ENCODE measurements at regions not wholly inside any gene's neighbourhood (a gene's known extent, or its start where the extent isn't known, plus 50 kb on each side); places are given as distances from the start of the nearest gene placed in this dataset.

DNA sequence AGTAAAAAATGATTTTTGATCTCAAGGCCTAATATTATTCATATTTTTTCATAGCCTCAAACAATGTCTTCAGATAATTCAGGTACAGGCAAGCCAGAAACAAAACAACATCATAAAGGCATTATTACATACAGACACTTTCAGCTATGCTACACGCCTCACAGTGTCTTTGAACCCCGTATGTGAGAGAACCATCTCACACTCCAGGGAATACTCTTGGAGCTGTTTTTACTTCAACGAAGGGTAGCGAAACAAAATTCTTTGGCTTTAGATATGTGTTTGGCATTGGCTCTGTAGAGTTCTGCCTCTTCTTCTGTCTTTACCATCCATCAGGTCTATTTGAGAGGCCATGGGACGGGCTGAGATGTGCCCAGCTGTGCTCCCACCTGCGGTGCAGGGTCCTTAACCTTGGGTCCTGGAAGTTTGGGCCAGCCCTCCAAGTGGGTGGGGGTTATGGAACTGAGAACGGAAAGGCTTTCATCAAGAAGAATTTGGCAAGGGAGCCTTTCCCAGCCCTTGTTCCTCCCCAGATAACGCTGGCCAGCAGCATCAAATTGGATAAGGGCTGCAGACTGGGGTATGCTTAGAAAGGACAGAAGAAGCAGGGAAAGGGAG, 276.9 kb downstream of the TCF7L2 start:
- TF ChIP-seq, protein P1, sequence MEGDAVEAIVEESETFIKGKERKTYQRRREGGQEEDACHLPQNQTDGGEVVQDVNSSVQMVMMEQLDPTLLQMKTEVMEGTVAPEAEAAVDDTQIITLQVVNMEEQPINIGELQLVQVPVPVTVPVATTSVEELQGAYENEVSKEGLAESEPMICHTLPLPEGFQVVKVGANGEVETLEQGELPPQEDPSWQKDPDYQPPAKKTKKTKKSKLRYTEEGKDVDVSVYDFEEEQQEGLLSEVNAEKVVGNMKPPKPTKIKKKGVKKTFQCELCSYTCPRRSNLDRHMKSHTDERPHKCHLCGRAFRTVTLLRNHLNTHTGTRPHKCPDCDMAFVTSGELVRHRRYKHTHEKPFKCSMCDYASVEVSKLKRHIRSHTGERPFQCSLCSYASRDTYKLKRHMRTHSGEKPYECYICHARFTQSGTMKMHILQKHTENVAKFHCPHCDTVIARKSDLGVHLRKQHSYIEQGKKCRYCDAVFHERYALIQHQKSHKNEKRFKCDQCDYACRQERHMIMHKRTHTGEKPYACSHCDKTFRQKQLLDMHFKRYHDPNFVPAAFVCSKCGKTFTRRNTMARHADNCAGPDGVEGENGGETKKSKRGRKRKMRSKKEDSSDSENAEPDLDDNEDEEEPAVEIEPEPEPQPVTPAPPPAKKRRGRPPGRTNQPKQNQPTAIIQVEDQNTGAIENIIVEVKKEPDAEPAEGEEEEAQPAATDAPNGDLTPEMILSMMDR (IDR thresholded peaks at IDR 0.05; ENCODE audit: low read depth, low read length) = no peak
- no peak for DNase-seq
- no peak overlapping the region for H3K27ac ChIP-seq
- H3K27me3 ChIP-seq (ENCODE audit: insufficient read depth, low read depth, severe bottlenecking) = no peaks in the 10 kb centered on the region
- no peaks in the 10 kb centered on the region for H3K9me3 ChIP-seq (ENCODE audit: severe bottlenecking)
- H3K4me3 ChIP-seq (ENCODE audit: low read depth, low read length) = no peak overlapping the region
- no peaks in the 10 kb centered on the region for H3K36me3 ChIP-seq

DNA sequence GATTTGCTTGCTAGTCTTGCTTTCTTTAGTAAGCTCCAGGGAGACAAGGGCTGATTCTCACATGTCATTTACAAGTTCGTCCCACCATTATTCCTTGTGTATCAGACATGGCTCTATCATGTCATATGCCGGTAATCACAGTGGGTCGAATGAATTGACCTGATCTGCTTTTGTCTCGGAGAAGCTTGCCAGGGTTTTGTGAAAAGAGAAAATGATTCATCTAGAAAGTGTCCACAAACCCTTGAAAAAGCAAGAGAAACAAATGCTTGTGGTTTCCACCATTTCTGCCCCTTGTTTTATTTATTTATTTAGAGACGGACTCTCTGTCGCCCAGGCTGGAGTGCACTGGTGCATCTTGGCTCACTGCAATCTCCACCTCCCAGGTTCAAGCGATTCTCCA, 278.5 kb downstream of the TCF7L2 start:
- H3K27ac ChIP-seq = no peak overlapping the region
- no peak overlapping the region for H3K4me3 ChIP-seq (ENCODE audit: low read depth, low read length)
- H3K9me3 ChIP-seq (ENCODE audit: severe bottlenecking) = no peaks in the 10 kb centered on the region
- TF ChIP-seq, protein P1 (IDR thresholded peaks at IDR 0.05; ENCODE audit: low read depth, low read length) = no peak
- no peaks in the 10 kb centered on the region for H3K27me3 ChIP-seq (ENCODE audit: insufficient read depth, low read depth, severe bottlenecking)
- H3K36me3 ChIP-seq = no peaks in the 10 kb centered on the region
- no peak for DNase-seq

DNA sequence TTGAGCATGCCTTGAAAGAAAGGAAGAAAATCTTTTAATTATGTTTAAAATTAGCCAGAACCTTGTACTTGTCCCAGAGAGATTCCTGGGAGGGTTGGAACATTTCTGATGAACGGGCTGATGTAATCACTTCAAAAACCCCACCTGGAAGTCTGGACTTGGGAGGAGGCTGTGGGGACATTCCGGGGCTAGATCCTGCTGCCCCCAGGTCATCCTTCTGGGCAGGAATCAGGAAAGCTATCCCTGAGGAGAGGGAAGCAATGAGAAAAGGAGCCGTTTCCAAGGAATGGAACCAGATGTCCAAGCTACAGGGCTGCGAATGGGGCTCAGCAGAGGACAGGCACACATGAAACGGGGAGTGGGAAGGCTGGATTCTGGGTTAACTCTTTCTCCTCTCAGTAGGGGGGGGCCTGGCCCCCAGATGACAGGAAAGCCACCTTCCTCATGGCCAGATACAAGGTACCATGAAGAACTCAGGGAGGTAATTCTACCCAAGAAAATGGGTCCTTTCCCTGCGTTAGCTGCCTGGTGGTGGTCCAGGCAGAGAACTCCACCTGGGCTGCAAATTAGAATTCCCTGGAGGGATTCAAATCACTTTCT, 280.1 kb downstream of the TCF7L2 start:
- Histone ChIP-seq H3K9me3 (ENCODE audit: severe bottlenecking) (no peaks in the 10 kb centered on the region), H3K36me3 (no peaks in the 10 kb centered on the region), H3K4me3 (ENCODE audit: low read depth, low read length) (no peak overlapping the region), H3K27ac (no peak overlapping the region), H3K27me3 (ENCODE audit: insufficient read depth, low read depth, severe bottlenecking) (no peaks in the 10 kb centered on the region)
- DNase-seq = no peak
- TF ChIP-seq, protein P1 (IDR thresholded peaks at IDR 0.05; ENCODE audit: low read depth, low read length) = no peak

DNA sequence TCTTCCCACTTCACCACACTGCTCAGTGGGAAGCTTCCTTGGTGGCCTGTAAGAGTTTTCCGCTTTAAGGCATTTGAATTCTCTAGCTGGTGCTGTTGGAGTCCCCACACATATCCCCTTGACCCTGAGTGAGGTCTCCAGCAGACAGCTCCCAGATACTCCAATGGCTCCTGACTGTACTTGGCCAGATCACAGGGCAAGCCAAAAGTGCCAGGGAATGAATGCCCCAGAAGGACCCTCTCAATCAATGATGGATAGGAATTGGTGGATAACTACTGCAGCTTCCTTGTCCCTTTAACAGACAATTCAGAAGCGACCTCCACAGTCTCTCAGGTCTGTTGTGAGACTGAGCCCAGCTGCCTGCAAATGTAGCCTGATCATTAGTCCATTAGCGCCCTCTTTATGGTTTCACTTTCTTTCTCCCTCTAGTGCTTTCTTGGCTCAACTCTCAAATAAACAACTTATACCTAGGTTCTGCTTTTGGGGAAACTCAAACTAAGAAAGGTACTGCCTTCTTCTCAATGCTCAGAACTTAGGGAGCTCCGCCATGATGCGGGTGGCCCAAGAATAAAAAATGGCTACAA, 283.0 kb downstream of the TCF7L2 start:
- Histone ChIP-seq H3K4me3 (ENCODE audit: low read depth, low read length) (no peak overlapping the region), H3K27me3 (ENCODE audit: insufficient read depth, low read depth, severe bottlenecking) (no peaks in the 10 kb centered on the region), H3K27ac (no peak overlapping the region), H3K9me3 (ENCODE audit: severe bottlenecking) (no peaks in the 10 kb centered on the region), H3K36me3 (no peaks in the 10 kb centered on the region)
- DNase-seq = no peak
- TF ChIP-seq, protein P1 (IDR thresholded peaks at IDR 0.05; ENCODE audit: low read depth, low read length) = no peak

DNA sequence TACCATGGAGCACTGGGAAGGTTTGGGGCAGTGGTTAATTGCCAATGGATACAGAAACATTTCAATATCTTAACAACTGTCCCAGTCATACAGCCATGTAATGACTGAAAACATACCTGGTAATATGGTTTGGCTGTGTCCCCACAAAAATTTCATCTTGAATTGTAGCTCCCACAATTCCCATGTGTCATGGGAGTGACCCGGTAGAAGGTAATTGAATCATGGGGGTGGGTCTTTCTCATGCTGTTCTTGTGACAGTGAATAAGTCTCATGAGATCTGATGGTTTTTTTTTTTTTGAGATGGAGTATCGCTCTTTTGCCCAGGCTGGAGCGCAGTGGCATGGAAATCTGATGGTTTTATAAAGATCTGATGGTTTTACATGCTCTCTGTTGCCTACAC, 284.4 kb downstream of the TCF7L2 start:
- Histone ChIP-seq H3K4me3 (ENCODE audit: low read depth, low read length) (no peak overlapping the region), H3K9me3 (ENCODE audit: severe bottlenecking) (no peaks in the 10 kb centered on the region), H3K27me3 (ENCODE audit: insufficient read depth, low read depth, severe bottlenecking) (no peaks in the 10 kb centered on the region), H3K27ac (no peak overlapping the region), H3K36me3 (no peaks in the 10 kb centered on the region)
- DNase-seq = no peak
- TF ChIP-seq, protein P1 (IDR thresholded peaks at IDR 0.05; ENCODE audit: low read depth, low read length) = no peak

Measured in WERI-Rb-1 (cell line).